Naive thymus-derived CD4-positive, alpha-beta T cell (primary cell): ENCODE measurements at regions not wholly inside any gene's neighbourhood (a gene's known extent, or its start where the extent isn't known, plus 50 kb on each side); places are given as distances from the start of the nearest gene placed in this dataset.

Experiments
- ATAC-seq: fragments of 150-1000 bp; cut with Tn5 transposase; 2 replicates; pipeline ENCODE4 v1.10.0; 2021; ENCODE audit warnings: mild to moderate bottlenecking, moderate library complexity
- CTCF ChIA-PET: fragments of 350-600 bp; sonication (Branson Sonifier 250); formaldehyde crosslinking; loops from one replicate; lab custom pipeline; 2021; ENCODE audit warnings: antibody characterized with exemption; lab: Charles Lee
- POLR2A ChIA-PET: fragments of 350-600 bp; sonication (Branson Sonifier 250); formaldehyde crosslinking; loops from one replicate; lab custom pipeline; 2021; ENCODE audit warnings: antibody characterized with exemption, inconsistent platforms; lab: Charles Lee
- DNase-seq, 9 donors: peaks; one replicate each; pipeline versions ENCODE4 v3.0.0 to v3.0.0-alpha.2; 2020 to 2022; ENCODE audit warnings: mixed read lengths in 1 of 9
- H3K27ac ChIP-seq: one replicate; pipeline ENCODE4 v1.7.0; 2013; ENCODE audit warnings: mild to moderate bottlenecking, low read depth, low read length, moderate library complexity
- H3K27me3 ChIP-seq, 2 donors: one replicate each; pipeline ENCODE4 v1.7.0; 2013; ENCODE audit warnings: low read length in 2 of 2, mild to moderate bottlenecking in 2 of 2, moderate library complexity in 2 of 2; ENCODE audit not compliant: control insufficient read depth in 2 of 2, insufficient read depth in 2 of 2
- H3K36me3 ChIP-seq, 3 experiments: 1 replicate in 2 of 3; 2 replicates in 1 of 3; pipeline ENCODE4 v1.7.0; 2013; ENCODE audit warnings: low read length in 3 of 3, mild to moderate bottlenecking in 3 of 3, moderate library complexity in 1 of 3; ENCODE audit not compliant: insufficient read depth in 3 of 3, control insufficient read depth in 2 of 3
- H3K4me1 ChIP-seq, 2 donors: one replicate each; pipeline ENCODE4 v1.7.0; 2013; ENCODE audit warnings: low read length in 2 of 2, mild to moderate bottlenecking in 2 of 2, moderate library complexity in 1 of 2; ENCODE audit not compliant: control insufficient read depth in 2 of 2, insufficient read depth in 2 of 2
- H3K4me3 ChIP-seq: 2 replicates; pipeline ENCODE4 v1.7.0; 2013; ENCODE audit warnings: mild to moderate bottlenecking, low read length
- H3K9me3 ChIP-seq, 3 experiments: 1 replicate in 2 of 3; 2 replicates in 1 of 3; pipeline ENCODE4 v1.7.0; 2013; ENCODE audit warnings: low read length in 3 of 3; ENCODE audit not compliant: control insufficient read depth in 2 of 3
- H3K27ac Mint-ChIP-seq, 9 donors: one replicate each; pipeline ENCODE4 v1.8.0; 2020 to 2022; ENCODE audit warnings: mixed read lengths in 9 of 9, mild to moderate bottlenecking in 8 of 9, moderate library complexity in 5 of 9, inconsistent platforms in 2 of 9
- H3K27me3 Mint-ChIP-seq, 5 donors: one replicate each; pipeline ENCODE4 v1.8.0; 2021 to 2022; ENCODE audit warnings: mixed read lengths in 5 of 5, mild to moderate bottlenecking in 1 of 5
- H3K36me3 Mint-ChIP-seq, 5 donors: one replicate each; pipeline ENCODE4 v1.8.0; 2020 to 2022; ENCODE audit warnings: mixed read lengths in 5 of 5, mild to moderate bottlenecking in 3 of 5, inconsistent platforms in 1 of 5
- H3K4me1 Mint-ChIP-seq, 7 donors: one replicate each; pipeline ENCODE4 v1.8.0; 2020 to 2022; ENCODE audit warnings: mixed read lengths in 7 of 7, mild to moderate bottlenecking in 3 of 7, inconsistent platforms in 1 of 7
- H3K4me3 Mint-ChIP-seq, 10 donors: one replicate each; pipeline ENCODE4 v1.8.0; 2020 to 2022; ENCODE audit warnings: mild to moderate bottlenecking in 10 of 10, mixed read lengths in 10 of 10, moderate library complexity in 6 of 10, inconsistent platforms in 2 of 10
- H3K9me3 Mint-ChIP-seq, 11 donors: one replicate each; pipeline ENCODE4 v1.8.0; 2020 to 2022; ENCODE audit warnings: mixed read lengths in 11 of 11, mild to moderate bottlenecking in 4 of 11, inconsistent platforms in 1 of 11, moderate library complexity in 1 of 11
- intact Hi-C, 2 donors: fragments of 100-400 bp; cut with micrococcal nuclease; formaldehyde crosslinking; loops; one replicate each; pipeline ENCODE4 v1.15.1; 2023

GRCh38 chr6:50123688-50124087, 74.0 kb upstream of the DEFB112 start:
- intact Hi-C loops: no loop called here
- ChIA-PET POLR2A (no interaction called here), CTCF (no interaction called here)
- Histone ChIP-seq H3K27ac (no peak overlapping the region), H3K4me3 (no peak overlapping the region), H3K36me3 (no peaks in the 10 kb centered on the region), H3K9me3 (no peaks in the 10 kb centered on the region), H3K27me3 (no peaks in the 10 kb centered on the region), H3K4me1 (no peaks in the 10 kb centered on the region)
- Mint-ChIP-seq H3K27ac (no peak overlapping the region), H3K4me1 (no peaks in the 10 kb centered on the region), H3K36me3 (no peaks in the 10 kb centered on the region), H3K9me3 (peaks cover 0 to 9% (median 0%) of the 10 kb centered on the region in 11 donors), H3K4me3 (no peak overlapping the region), H3K27me3 (no peaks in the 10 kb centered on the region)
- no peak for DNase-seq
- ATAC-seq: no peak

GRCh38 chr6:50124572-50124971, 74.8 kb upstream of the DEFB112 start:
- no peak overlapping the region for H3K4me3 ChIP-seq
- no peak for ATAC-seq
- no peaks in the 10 kb centered on the region for H3K4me1 Mint-ChIP-seq
- no peaks in the 10 kb centered on the region for H3K27me3 ChIP-seq
- H3K9me3 Mint-ChIP-seq: peaks cover 0 to 9% (median 0%) of the 10 kb centered on the region in 11 donors
- intact Hi-C loops: no loop called here
- no peaks in the 10 kb centered on the region for H3K4me1 ChIP-seq
- no peak overlapping the region for H3K4me3 Mint-ChIP-seq
- no peaks in the 10 kb centered on the region for H3K36me3 ChIP-seq
- H3K27ac ChIP-seq: no peak overlapping the region
- no peaks in the 10 kb centered on the region for H3K36me3 Mint-ChIP-seq
- no peaks in the 10 kb centered on the region for H3K9me3 ChIP-seq
- ChIA-PET CTCF (no interaction called here), POLR2A (no interaction called here)
- H3K27me3 Mint-ChIP-seq: no peaks in the 10 kb centered on the region
- H3K27ac Mint-ChIP-seq: no peak overlapping the region
- no peak for DNase-seq

- Histone ChIP-seq H3K27ac (no peak overlapping the region), H3K4me1 (no peaks in the 10 kb centered on the region), H3K4me3 (no peak overlapping the region), H3K27me3 (no peaks in the 10 kb centered on the region), H3K36me3 (no peaks in the 10 kb centered on the region), H3K9me3 (no peaks in the 10 kb centered on the region)
- H3K27ac Mint-ChIP-seq: no peak overlapping the region
- H3K9me3 Mint-ChIP-seq: no peaks in the 10 kb centered on the region
- H3K4me1 Mint-ChIP-seq: no peaks in the 10 kb centered on the region
- no peak overlapping the region for H3K4me3 Mint-ChIP-seq
- POLR2A ChIA-PET: interaction anchor here (0.6 kb wide), 1 partner anchor 1004 kb away, joined by 4 read pairs; no protein-coding TSS in a partner anchor
- CTCF ChIA-PET: interaction anchor here (0.7 kb wide), 1 partner anchor 1896 kb away, joined by 3 read pairs; no protein-coding TSS in a partner anchor
- ATAC-seq (no peak), DNase-seq (no peak)
- intact Hi-C loops: loop anchor here (1.0 to 2.0 kb wide), 2 partner anchors 472 to 474 kb away; no protein-coding TSS in a partner anchor
- H3K36me3 Mint-ChIP-seq: no peaks in the 10 kb centered on the region
- H3K27me3 Mint-ChIP-seq: no peaks in the 10 kb centered on the region
These were observed 78.8 kb upstream of the DEFB112 start for GRCh38 chr6:50128420-50129005.

GRCh38 chr6:50135968-50136367, 86.2 kb upstream of the DEFB112 start:
- Histone ChIP-seq H3K9me3 (no peaks in the 10 kb centered on the region), H3K27ac (no peak overlapping the region), H3K4me3 (no peak overlapping the region), H3K27me3 (no peaks in the 10 kb centered on the region), H3K36me3 (no peaks in the 10 kb centered on the region), H3K4me1 (no peaks in the 10 kb centered on the region)
- ATAC-seq: no peak
- ChIA-PET POLR2A (no interaction called here), CTCF (no interaction called here)
- H3K4me3 Mint-ChIP-seq: no peak overlapping the region
- peaks cover 0 to 2% (median 0%) of the 10 kb centered on the region in 11 donors for H3K9me3 Mint-ChIP-seq
- H3K27ac Mint-ChIP-seq: no peak overlapping the region
- H3K4me1 Mint-ChIP-seq: no peaks in the 10 kb centered on the region
- no peaks in the 10 kb centered on the region for H3K36me3 Mint-ChIP-seq
- DNase-seq: no peak
- no peaks in the 10 kb centered on the region for H3K27me3 Mint-ChIP-seq
- intact Hi-C loops: no loop called here

- no peaks in the 10 kb centered on the region for H3K4me1 Mint-ChIP-seq
- intact Hi-C loops: no loop called here
- Histone ChIP-seq H3K27me3 (no peaks in the 10 kb centered on the region), H3K27ac (no peak overlapping the region), H3K4me1 (no peaks in the 10 kb centered on the region), H3K36me3 (no peaks in the 10 kb centered on the region), H3K9me3 (no peaks in the 10 kb centered on the region), H3K4me3 (no peak overlapping the region)
- ATAC-seq: no peak
- DNase-seq: no peak
- no peak overlapping the region for H3K4me3 Mint-ChIP-seq
- H3K27ac Mint-ChIP-seq: no peak overlapping the region
- H3K9me3 Mint-ChIP-seq: peaks cover 0 to 2% (median 0%) of the 10 kb centered on the region in 11 donors
- ChIA-PET CTCF (no interaction called here), POLR2A (no interaction called here)
- H3K36me3 Mint-ChIP-seq: no peaks in the 10 kb centered on the region
- no peaks in the 10 kb centered on the region for H3K27me3 Mint-ChIP-seq
These were observed 91.4 kb upstream of the DEFB112 start for GRCh38 chr6:50141100-50141499.

- Mint-ChIP-seq H3K36me3 (no peaks in the 10 kb centered on the region), H3K27ac (no peak overlapping the region), H3K4me1 (no peaks in the 10 kb centered on the region), H3K27me3 (no peaks in the 10 kb centered on the region), H3K9me3 (peaks cover 0 to 4% (median 0%) of the 10 kb centered on the region in 11 donors), H3K4me3 (no peak overlapping the region)
- ATAC-seq (no peak), DNase-seq (no peak)
- Histone ChIP-seq H3K36me3 (no peaks in the 10 kb centered on the region), H3K4me3 (no peak overlapping the region), H3K27ac (no peak overlapping the region), H3K27me3 (no peaks in the 10 kb centered on the region), H3K4me1 (no peaks in the 10 kb centered on the region), H3K9me3 (no peaks in the 10 kb centered on the region)
- CTCF ChIA-PET: no interaction called here
- intact Hi-C loops: no loop called here
- POLR2A ChIA-PET: no interaction called here
These were observed 93.4 kb upstream of the DEFB112 start for GRCh38 chr6:50143011-50143719.

- Histone ChIP-seq H3K4me3 (no peak overlapping the region), H3K27ac (no peak overlapping the region), H3K36me3 (no peaks in the 10 kb centered on the region), H3K4me1 (no peaks in the 10 kb centered on the region), H3K27me3 (no peaks in the 10 kb centered on the region), H3K9me3 (no peaks in the 10 kb centered on the region)
- Mint-ChIP-seq H3K9me3 (peaks cover 0 to 5% (median 0%) of the 10 kb centered on the region in 11 donors), H3K4me1 (no peaks in the 10 kb centered on the region), H3K4me3 (no peak overlapping the region), H3K36me3 (no peaks in the 10 kb centered on the region), H3K27me3 (no peaks in the 10 kb centered on the region), H3K27ac (no peak overlapping the region)
- no peak for DNase-seq
- POLR2A ChIA-PET: no interaction called here
- intact Hi-C loops: no loop called here
- no peak for ATAC-seq
- CTCF ChIA-PET: no interaction called here
These were observed 95.4 kb upstream of the DEFB112 start for GRCh38 chr6:50145125-50145524.
